ENCODE measurements at regions not wholly inside any gene's neighbourhood (a gene's known extent, or its start where the extent isn't known, plus 50 kb on each side); places are given as distances from the start of the nearest gene placed in this dataset.

GRCh38 chr14:66300886-66301285 lies 185.3 kb upstream of the CCDC196 start:
- Histone ChIP-seq H3K36me3 (ENCODE audit: low read depth, missing control alignments) (no peaks in the 10 kb centered on the region), H3K27ac (no peak overlapping the region), H3K9me3 (no peaks in the 10 kb centered on the region), H3K4me1 (no peaks in the 10 kb centered on the region), H3K4me3 (no peak overlapping the region), H3K27me3 (no peaks in the 10 kb centered on the region)
- intact Hi-C loops (cut with DNase I; ENCODE audit: low total_unique reads) = no loop called here
- TF ChIP-seq POLR2A (IDR thresholded peaks at IDR 0.05) (no peak), CTCF (IDR thresholded peaks at IDR 0.05) (no peak)
- WGBS, 2 donors = 80 to 83% methylated on average over 3 of the region's 3 CpGs
- DNase-seq = no peak

GRCh38 chr14:66306101-66306500 lies 180.1 kb upstream of the CCDC196 start:
- intact Hi-C loops (cut with DNase I; ENCODE audit: low total_unique reads) = no loop called here
- Histone ChIP-seq H3K27ac (no peak overlapping the region), H3K9me3 (no peaks in the 10 kb centered on the region), H3K36me3 (ENCODE audit: low read depth, missing control alignments) (no peaks in the 10 kb centered on the region), H3K4me1 (no peaks in the 10 kb centered on the region), H3K4me3 (no peak overlapping the region), H3K27me3 (no peaks in the 10 kb centered on the region)
- no peak for DNase-seq
- no peak for TF ChIP-seq POLR2A (IDR thresholded peaks at IDR 0.05)
- no peak for TF ChIP-seq CTCF (IDR thresholded peaks at IDR 0.05)

GRCh38 chr14:66311058-66311457 lies 175.1 kb upstream of the CCDC196 start:
- Histone ChIP-seq H3K9me3 (no peaks in the 10 kb centered on the region), H3K4me3 (no peak overlapping the region), H3K27ac (no peak overlapping the region), H3K27me3 (no peaks in the 10 kb centered on the region), H3K36me3 (ENCODE audit: low read depth, missing control alignments) (no peaks in the 10 kb centered on the region), H3K4me1 (no peaks in the 10 kb centered on the region)
- WGBS, 2 donors = 78 to 79% methylated on average over 3 of the region's 3 CpGs
- no peak for DNase-seq
- no peak for TF ChIP-seq POLR2A (IDR thresholded peaks at IDR 0.05)
- no peak for TF ChIP-seq CTCF (IDR thresholded peaks at IDR 0.05)
- intact Hi-C loops (cut with DNase I; ENCODE audit: low total_unique reads) = no loop called here

GRCh38 chr14:66311990-66312389 lies 174.2 kb upstream of the CCDC196 start:
- intact Hi-C loops (cut with DNase I; ENCODE audit: low total_unique reads) = no loop called here
- no peaks in the 10 kb centered on the region for H3K36me3 ChIP-seq (ENCODE audit: low read depth, missing control alignments)

More at GRCh38 chr14:66311990-66312389, 174.2 kb upstream of the CCDC196 start:
- Histone ChIP-seq H3K4me1 (no peaks in the 10 kb centered on the region), H3K4me3 (no peak overlapping the region), H3K27ac (no peak overlapping the region), H3K9me3 (no peaks in the 10 kb centered on the region), H3K27me3 (no peaks in the 10 kb centered on the region)
- TF ChIP-seq CTCF (IDR thresholded peaks at IDR 0.05) (no peak), POLR2A (IDR thresholded peaks at IDR 0.05) (no peak)
- 74 to 75% methylated on average over 5 of the region's 5 CpGs for WGBS, 2 donors
- no peak for DNase-seq
